HL-60 (cell line): ENCODE measurements at regions not wholly inside any gene's neighbourhood (a gene's known extent, or its start where the extent isn't known, plus 50 kb on each side); places are given as distances from the start of the nearest gene placed in this dataset.

Source experiments
- DNase-seq, 2 experiments: peaks; one replicate each; pipeline ENCODE4 v3.0.0-alpha.2; 2010 to 2020; ENCODE audit warnings: low read depth in 1 of 2, low spot score in 1 of 2
- H3K27ac ChIP-seq: fragments of 250-450 bp; sonication (Bioruptor Pico); replicated peaks from 2 replicates; pipeline ENCODE4 v1.5.1; 2020; ENCODE audit warnings: mild to moderate bottlenecking, moderate library complexity
- H3K27me3 ChIP-seq: fragments of 250-450 bp; sonication (Bioruptor Pico); 2 replicates; pipeline ENCODE4 v1.5.1; 2021; ENCODE audit warnings: mild to moderate bottlenecking, moderate library complexity; ENCODE audit not compliant: insufficient read depth, poor library complexity, severe bottlenecking
- H3K4me3 ChIP-seq: replicated peaks from 2 replicates; pipeline ENCODE4 v1.5.1; 2011; ENCODE audit warnings: mild to moderate bottlenecking, control low read depth, low read length; ENCODE audit not compliant: insufficient read depth
- GABPA ChIP-seq: IDR thresholded peaks from 2 replicates; pipeline ENCODE4 v1.6.1; 2012; ENCODE audit warnings: low read depth
- POLR2AphosphoS5 ChIP-seq: IDR thresholded peaks from 2 replicates; pipeline ENCODE4 v1.6.1; 2012; ENCODE audit warnings: low read depth
- SPI1 ChIP-seq: IDR thresholded peaks from 2 replicates; pipeline ENCODE4 v1.6.1; 2012; ENCODE audit warnings: low read depth, mild to moderate bottlenecking, borderline replicate concordance
- TF ChIP-seq, protein P1 (sequence below): IDR thresholded peaks from one replicate; pipeline ENCODE4 v1.5.1; 2011; ENCODE audit warnings: low read length, control low read depth, inconsistent platforms; ENCODE audit not compliant: insufficient read depth
- TF ChIP-seq, protein P2 (sequence below): IDR thresholded peaks from 2 replicates; pipeline ENCODE4 v1.6.1; 2012; ENCODE audit warnings: low read depth; ENCODE audit not compliant: insufficient replicate concordance

DNA sequence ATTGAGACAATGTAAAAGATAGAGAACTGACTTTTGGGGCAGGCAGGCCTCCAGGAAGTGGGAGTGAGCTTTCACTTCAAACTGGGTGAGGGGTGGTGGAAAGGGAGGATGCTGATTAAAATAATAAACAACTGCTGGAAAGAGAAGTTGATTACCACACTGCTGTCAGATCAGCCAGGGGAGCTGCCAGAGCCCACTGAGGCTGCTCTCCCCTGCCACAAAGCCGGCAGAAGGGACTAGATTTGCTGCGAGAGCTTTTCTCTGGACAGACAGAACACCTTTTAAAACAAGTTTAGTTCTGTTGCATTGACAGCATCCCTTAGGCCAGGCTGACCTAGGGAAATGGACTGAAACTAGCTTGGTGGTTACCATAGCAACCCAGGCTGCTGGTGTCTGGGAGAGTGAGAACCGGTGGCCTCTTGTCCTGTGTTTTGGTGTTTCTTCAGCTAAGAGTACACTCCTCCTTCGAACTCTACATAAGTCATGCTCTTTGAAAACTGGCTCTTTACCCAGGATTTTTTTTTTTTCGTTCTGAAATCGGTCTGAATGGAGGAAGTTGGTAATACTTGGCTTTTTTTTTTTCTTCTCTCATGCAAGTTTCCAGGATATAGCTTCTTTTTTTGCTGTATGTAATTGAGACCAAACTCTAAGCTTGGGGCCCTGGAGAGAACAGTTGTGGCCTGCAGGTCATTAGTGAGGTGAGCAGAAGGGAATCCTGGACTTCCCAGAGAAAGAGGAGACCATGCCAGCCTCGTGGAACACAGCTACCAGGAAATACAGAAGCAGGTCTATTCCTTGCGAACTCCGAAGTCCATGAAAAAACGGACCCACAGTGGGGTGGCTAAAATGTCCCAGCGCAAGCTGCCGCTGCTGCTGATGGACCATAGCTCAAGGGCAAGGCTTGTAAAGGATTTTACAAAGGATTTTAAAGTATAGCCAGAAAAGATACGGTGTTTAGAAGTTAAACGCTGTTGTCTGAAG lies 374.4 kb downstream of the UTRN start:
- Histone ChIP-seq H3K27ac (peak overlapping the region; percentile 44), H3K27me3 (no peaks in the 10 kb centered on the region), H3K4me3 (no peak overlapping the region)
- TF ChIP-seq, protein P1, sequence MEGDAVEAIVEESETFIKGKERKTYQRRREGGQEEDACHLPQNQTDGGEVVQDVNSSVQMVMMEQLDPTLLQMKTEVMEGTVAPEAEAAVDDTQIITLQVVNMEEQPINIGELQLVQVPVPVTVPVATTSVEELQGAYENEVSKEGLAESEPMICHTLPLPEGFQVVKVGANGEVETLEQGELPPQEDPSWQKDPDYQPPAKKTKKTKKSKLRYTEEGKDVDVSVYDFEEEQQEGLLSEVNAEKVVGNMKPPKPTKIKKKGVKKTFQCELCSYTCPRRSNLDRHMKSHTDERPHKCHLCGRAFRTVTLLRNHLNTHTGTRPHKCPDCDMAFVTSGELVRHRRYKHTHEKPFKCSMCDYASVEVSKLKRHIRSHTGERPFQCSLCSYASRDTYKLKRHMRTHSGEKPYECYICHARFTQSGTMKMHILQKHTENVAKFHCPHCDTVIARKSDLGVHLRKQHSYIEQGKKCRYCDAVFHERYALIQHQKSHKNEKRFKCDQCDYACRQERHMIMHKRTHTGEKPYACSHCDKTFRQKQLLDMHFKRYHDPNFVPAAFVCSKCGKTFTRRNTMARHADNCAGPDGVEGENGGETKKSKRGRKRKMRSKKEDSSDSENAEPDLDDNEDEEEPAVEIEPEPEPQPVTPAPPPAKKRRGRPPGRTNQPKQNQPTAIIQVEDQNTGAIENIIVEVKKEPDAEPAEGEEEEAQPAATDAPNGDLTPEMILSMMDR = no peak
- DNase-seq = peak in 1 of 2 experiments; percentile 43

DNA sequence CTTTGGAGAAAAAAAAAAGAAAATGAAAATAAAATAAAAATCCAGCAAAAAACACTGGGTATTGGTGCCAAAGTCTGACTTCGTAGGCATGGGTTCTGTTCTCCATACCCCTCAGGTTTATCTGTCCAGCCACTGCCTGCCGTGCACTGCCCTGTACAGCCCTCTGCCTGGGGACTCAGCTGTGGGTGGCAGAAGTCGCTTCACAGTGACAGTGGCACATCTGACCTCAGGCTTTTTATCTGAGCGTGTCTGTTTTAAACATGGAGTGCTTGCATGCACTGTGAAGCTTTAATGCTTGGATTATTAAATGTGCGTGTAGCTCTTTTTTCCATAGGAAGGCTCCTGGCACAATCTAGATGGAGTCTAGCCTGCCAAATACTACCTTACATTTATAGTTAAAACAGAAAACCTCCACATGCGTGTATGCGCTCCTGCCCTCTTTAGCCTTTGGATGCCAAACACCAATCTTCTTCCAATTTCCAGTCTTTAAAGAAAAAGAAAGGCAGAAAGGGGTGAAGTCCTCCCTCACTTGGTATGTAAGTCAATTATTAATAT lies 375.5 kb downstream of the UTRN start:
- no peak for DNase-seq
- Histone ChIP-seq H3K27ac (no peak overlapping the region), H3K27me3 (no peaks in the 10 kb centered on the region), H3K4me3 (no peak overlapping the region)
- TF ChIP-seq, protein P2, sequence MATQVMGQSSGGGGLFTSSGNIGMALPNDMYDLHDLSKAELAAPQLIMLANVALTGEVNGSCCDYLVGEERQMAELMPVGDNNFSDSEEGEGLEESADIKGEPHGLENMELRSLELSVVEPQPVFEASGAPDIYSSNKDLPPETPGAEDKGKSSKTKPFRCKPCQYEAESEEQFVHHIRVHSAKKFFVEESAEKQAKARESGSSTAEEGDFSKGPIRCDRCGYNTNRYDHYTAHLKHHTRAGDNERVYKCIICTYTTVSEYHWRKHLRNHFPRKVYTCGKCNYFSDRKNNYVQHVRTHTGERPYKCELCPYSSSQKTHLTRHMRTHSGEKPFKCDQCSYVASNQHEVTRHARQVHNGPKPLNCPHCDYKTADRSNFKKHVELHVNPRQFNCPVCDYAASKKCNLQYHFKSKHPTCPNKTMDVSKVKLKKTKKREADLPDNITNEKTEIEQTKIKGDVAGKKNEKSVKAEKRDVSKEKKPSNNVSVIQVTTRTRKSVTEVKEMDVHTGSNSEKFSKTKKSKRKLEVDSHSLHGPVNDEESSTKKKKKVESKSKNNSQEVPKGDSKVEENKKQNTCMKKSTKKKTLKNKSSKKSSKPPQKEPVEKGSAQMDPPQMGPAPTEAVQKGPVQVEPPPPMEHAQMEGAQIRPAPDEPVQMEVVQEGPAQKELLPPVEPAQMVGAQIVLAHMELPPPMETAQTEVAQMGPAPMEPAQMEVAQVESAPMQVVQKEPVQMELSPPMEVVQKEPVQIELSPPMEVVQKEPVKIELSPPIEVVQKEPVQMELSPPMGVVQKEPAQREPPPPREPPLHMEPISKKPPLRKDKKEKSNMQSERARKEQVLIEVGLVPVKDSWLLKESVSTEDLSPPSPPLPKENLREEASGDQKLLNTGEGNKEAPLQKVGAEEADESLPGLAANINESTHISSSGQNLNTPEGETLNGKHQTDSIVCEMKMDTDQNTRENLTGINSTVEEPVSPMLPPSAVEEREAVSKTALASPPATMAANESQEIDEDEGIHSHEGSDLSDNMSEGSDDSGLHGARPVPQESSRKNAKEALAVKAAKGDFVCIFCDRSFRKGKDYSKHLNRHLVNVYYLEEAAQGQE = no peak
- TF ChIP-seq GABPA = no peak
- TF ChIP-seq, protein P1 = no peak

DNA sequence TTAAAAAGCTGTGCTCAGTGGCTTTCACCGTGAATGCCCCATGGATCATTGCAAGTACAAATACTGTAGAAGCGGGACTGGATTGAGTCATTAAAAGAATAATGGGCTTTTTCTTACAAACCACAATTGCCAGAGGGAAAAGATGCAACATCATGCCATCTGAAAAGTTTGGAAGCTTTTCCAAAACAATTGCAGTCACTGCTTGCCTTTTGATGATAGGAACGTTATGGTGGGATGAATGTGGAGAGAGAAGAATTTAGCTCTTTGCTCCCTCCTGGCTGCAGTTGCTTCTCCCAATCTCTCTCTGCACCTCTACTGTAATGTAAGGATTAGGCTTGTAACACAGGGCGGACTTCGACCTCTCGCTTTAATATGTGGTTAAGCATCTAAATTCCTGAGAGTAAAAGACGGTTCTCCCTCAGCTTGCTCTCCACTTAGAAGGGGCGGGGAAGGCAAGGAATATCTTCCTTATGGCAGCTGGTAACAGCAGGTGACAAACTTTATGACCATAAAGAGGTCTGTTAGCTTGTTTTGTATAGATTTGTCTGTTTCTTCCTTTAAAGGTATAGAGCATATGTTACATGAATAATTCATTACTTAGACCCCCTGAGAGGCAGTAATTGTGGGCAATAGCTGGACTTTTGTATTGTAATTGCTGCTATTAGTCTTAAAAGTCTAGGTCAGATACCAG lies 376.1 kb downstream of the UTRN start:
- Histone ChIP-seq H3K27ac (no peak overlapping the region), H3K4me3 (no peak overlapping the region), H3K27me3 (no peaks in the 10 kb centered on the region)
- no peak for DNase-seq
- TF ChIP-seq SPI1 = no peak
- TF ChIP-seq, protein P1 = no peak

DNA sequence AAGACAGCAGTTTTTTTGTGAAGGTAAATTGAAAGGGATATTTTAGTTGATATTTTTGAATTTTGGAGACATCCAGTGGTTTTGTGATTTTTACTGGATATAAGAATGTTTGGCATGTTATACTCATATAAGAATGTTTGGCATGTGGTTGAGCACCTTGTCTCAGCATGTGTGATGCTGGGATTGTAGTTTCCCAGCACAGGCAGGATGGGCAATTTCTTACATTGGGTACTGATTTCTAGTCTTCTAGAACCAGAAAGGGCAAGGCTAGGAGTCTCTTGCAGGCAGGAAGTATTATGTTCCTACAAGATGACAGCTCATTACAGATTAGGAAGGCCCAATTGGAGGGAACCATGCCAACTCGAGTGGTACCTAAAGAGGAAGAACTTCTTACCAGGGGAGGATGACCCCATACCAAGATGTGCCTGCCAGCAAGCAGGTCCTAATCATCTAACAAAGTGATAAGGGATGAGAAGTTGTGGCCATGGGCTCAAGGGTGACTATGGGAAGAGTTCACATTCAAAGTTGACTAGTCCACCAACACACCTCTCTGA lies 377.8 kb downstream of the UTRN start:
- no peak for DNase-seq
- no peaks in the 10 kb centered on the region for H3K27me3 ChIP-seq
- H3K4me3 ChIP-seq = no peak overlapping the region
- H3K27ac ChIP-seq = no peak overlapping the region
- TF ChIP-seq GABPA (no peak), POLR2AphosphoS5 (no peak), SPI1 (no peak)
- TF ChIP-seq, protein P1 = no peak
- TF ChIP-seq, protein P2 = no peak
